Chondrocyte (in vitro differentiated cells): ENCODE measurements at regions not wholly inside any gene's neighbourhood (a gene's known extent, or its start where the extent isn't known, plus 50 kb on each side); places are given as distances from the start of the nearest gene placed in this dataset.
"Not testable (repeated sequence)": the region's sequence is repeated elsewhere in the genome, so short reads cannot be mapped to it uniquely, and the experiment has no call there.

Source experiments
- DNase-seq: peaks from one replicate; pipeline ENCODE4 v3.0.0; 2021; ENCODE audit warnings: mixed read lengths, low spot score
- H3K27ac Mint-ChIP-seq: one replicate; pipeline ENCODE4 v1.8.0; 2021; ENCODE audit warnings: mild to moderate bottlenecking, moderate library complexity, mixed read lengths; ENCODE audit not compliant: unreplicated experiment
- H3K27me3 Mint-ChIP-seq: 2 replicates; pipeline ENCODE4 v1.8.0; 2021; ENCODE audit warnings: low read depth, mixed read lengths
- H3K36me3 Mint-ChIP-seq: 2 replicates; pipeline ENCODE4 v1.8.0; 2021; ENCODE audit warnings: low read depth, mixed read lengths
- H3K4me1 Mint-ChIP-seq: 2 replicates; pipeline ENCODE4 v1.8.0; 2021; ENCODE audit warnings: low read depth, mild to moderate bottlenecking, mixed read lengths
- H3K4me3 Mint-ChIP-seq: one replicate; pipeline ENCODE4 v1.8.0; 2021; ENCODE audit warnings: mild to moderate bottlenecking, moderate library complexity, mixed read lengths; ENCODE audit not compliant: unreplicated experiment
- H3K9me3 Mint-ChIP-seq: 2 replicates; pipeline ENCODE4 v1.8.0; 2021; ENCODE audit warnings: low read depth, mixed read lengths
- TF ChIP-seq, protein P1 (sequence below): fragments of 200-600 bp; sonication (generic); IDR thresholded peaks from 2 replicates; pipeline ENCODE4 v1.5.0; 2021; ENCODE audit warnings: antibody characterized with exemption, mild to moderate bottlenecking, moderate library complexity

DNA sequence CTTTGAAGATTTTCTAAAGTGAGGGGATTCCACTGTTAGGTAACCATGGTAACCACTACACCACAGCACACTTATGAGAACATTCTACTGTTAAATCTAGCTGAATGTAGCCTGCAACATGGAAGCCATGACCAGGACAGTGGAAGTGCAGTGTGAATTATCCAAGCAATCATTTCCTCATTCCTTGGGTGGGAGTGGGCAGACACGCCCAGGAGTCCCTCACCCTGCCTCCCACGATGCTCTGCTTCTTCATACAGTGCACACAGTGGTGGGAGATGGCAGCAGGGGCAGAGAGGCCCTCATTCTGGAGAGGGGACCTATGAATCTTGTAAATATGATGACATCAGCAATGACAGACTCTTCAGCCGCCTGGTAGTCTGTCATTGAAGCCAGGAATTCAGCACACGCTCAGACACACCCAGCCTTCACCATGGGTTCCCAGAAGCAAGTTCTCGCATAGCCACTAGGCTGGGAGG lies 70.1 kb upstream of the HOXC13 start:
- Mint-ChIP-seq H3K9me3 (no peaks in the 10 kb centered on the region), H3K4me1 (no peaks in the 10 kb centered on the region), H3K27me3 (peaks cover 36% of the 10 kb centered on the region), H3K4me3 (no peak overlapping the region), H3K36me3 (no peaks in the 10 kb centered on the region), H3K27ac (no peak overlapping the region)
- DNase-seq: no peak
- TF ChIP-seq, protein P1, sequence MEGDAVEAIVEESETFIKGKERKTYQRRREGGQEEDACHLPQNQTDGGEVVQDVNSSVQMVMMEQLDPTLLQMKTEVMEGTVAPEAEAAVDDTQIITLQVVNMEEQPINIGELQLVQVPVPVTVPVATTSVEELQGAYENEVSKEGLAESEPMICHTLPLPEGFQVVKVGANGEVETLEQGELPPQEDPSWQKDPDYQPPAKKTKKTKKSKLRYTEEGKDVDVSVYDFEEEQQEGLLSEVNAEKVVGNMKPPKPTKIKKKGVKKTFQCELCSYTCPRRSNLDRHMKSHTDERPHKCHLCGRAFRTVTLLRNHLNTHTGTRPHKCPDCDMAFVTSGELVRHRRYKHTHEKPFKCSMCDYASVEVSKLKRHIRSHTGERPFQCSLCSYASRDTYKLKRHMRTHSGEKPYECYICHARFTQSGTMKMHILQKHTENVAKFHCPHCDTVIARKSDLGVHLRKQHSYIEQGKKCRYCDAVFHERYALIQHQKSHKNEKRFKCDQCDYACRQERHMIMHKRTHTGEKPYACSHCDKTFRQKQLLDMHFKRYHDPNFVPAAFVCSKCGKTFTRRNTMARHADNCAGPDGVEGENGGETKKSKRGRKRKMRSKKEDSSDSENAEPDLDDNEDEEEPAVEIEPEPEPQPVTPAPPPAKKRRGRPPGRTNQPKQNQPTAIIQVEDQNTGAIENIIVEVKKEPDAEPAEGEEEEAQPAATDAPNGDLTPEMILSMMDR: no peak

DNA sequence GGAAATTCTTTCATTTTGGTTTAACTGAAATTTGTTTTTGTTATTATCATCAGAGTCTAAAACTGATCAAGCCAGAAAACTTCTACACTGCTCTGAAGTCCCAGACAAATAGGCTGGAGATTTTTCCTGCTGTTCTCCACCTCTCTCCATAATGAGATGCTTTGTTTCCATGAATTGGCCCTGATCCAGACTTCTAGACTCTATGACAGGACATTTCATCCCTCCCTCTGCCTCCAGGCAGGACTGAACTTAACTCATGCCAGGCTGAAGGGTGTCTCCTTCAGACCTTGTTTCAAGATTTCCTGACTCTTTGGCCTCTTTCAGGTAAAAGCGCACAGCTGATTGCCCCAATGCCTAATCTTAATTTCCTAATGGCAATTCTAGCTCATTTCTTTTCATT lies 69.1 kb upstream of the HOXC13 start:
- TF ChIP-seq, protein P1: no peak
- Mint-ChIP-seq H3K27ac (no peak overlapping the region), H3K4me3 (no peak overlapping the region), H3K36me3 (no peaks in the 10 kb centered on the region), H3K9me3 (no peaks in the 10 kb centered on the region), H3K27me3 (peaks cover 38% of the 10 kb centered on the region), H3K4me1 (no peaks in the 10 kb centered on the region)
- no peak for DNase-seq

DNA sequence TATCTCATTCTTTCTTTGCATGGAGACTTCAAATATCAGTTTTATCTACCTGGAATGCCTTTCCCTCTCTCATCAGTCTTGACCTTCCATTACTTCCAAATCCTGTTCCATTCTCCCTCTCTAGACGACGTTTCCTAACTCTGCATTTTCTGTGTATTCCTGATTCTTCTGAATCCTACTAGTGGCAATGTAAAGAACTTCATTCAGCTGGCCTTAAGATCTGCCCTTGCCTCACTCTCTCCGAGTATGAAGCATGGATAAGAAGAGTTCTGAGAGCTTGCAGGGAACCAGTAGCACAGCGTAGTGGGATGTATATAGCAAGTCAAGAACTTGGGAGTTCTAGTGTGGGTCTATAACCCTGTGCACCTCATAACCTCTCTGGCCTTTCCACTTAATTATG lies 68.5 kb upstream of the HOXC13 start:
- DNase-seq: no peak
- H3K4me3 Mint-ChIP-seq: no peak overlapping the region
- no peaks in the 10 kb centered on the region for H3K4me1 Mint-ChIP-seq
- H3K36me3 Mint-ChIP-seq: no peaks in the 10 kb centered on the region
- H3K27me3 Mint-ChIP-seq: peaks cover 38% of the 10 kb centered on the region
- TF ChIP-seq, protein P1: no peak
- H3K9me3 Mint-ChIP-seq: peaks cover 3% of the 10 kb centered on the region
- no peak overlapping the region for H3K27ac Mint-ChIP-seq

DNA sequence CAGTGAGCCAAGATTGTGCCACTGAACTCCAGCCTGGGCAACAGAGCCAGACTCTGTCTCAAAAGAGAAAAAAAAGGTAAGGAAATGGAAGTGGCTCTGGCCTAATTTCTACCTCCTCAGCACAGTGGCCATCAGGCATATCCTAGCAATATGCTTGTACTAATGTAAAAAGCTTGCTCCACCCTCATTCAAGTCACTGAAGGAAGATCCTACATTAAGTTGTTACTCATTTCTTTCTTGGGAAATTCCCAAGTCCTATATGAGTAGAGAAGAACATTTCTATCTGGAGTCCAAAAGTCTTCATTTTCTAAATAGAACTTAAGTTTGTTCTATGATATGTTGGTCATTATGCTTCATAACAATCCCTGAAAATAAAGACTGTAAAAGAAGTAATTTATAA lies 67.3 kb upstream of the HOXC13 start:
- no peak overlapping the region for H3K27ac Mint-ChIP-seq
- H3K9me3 Mint-ChIP-seq: peaks cover 3% of the 10 kb centered on the region
- peaks cover 35% of the 10 kb centered on the region for H3K27me3 Mint-ChIP-seq

DNA sequence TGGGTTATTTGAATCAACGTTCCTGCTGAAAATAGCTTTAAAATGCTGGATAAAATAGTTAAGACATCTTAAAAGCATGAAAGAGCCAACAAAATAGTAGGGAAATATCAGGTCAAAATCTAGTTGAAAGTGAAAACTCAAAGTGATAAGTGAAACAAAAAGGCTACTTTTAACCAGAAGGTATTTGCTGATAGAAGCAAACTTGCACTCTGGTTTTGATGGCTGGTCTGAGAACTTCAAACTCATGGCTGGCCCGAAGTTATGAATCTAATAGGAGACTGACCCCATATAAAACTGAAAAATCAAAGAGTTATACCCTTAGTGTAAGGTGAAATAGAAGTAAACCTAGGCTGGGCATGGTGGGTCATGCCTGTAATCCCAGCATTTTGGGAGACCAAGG lies 66.3 kb upstream of the HOXC13 start:
- TF ChIP-seq, protein P1: no peak
- Mint-ChIP-seq H3K36me3 (no peaks in the 10 kb centered on the region), H3K4me3 (no peak overlapping the region), H3K27me3 (peaks cover 34% of the 10 kb centered on the region), H3K9me3 (peaks cover 3% of the 10 kb centered on the region), H3K27ac (no peak overlapping the region), H3K4me1 (no peaks in the 10 kb centered on the region)
- DNase-seq: no peak

More for the DNA sequence above, 67.3 kb upstream of the HOXC13 start:
- no peak for DNase-seq
- Mint-ChIP-seq H3K4me3 (no peak overlapping the region), H3K4me1 (no peaks in the 10 kb centered on the region), H3K36me3 (no peaks in the 10 kb centered on the region)
- TF ChIP-seq, protein P1: no peak

DNA sequence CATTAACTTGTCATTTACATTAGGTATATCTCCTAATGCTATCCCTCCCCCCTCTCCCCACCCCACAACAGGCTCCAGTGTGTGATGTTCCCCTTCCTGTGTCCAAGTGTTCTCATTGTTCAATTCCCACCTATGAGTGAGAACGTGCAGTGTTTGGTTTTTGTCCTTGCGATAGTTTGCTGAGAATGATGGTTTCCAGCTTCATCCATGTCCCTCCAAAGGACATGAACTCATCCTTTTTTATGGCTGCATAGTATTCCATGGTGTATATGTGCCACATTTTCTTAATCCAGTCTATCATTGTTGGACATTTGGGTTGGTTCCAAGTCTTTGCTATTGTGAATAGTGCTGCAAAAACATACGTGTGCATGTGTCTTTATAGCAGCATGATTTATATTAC lies 60.7 kb upstream of the HOXC13 start:
- H3K4me3 Mint-ChIP-seq, H3K4me1 Mint-ChIP-seq, H3K36me3 Mint-ChIP-seq, H3K27ac Mint-ChIP-seq, DNase-seq: not testable (repeated sequence)
- peaks cover 29% of the 10 kb centered on the region for H3K27me3 Mint-ChIP-seq
- peaks cover 14% of the 10 kb centered on the region for H3K9me3 Mint-ChIP-seq
